ENCODE measurements at regions not wholly inside any gene's neighbourhood (a gene's known extent, or its start where the extent isn't known, plus 50 kb on each side); places are given as distances from the start of the nearest gene placed in this dataset.

DNA sequence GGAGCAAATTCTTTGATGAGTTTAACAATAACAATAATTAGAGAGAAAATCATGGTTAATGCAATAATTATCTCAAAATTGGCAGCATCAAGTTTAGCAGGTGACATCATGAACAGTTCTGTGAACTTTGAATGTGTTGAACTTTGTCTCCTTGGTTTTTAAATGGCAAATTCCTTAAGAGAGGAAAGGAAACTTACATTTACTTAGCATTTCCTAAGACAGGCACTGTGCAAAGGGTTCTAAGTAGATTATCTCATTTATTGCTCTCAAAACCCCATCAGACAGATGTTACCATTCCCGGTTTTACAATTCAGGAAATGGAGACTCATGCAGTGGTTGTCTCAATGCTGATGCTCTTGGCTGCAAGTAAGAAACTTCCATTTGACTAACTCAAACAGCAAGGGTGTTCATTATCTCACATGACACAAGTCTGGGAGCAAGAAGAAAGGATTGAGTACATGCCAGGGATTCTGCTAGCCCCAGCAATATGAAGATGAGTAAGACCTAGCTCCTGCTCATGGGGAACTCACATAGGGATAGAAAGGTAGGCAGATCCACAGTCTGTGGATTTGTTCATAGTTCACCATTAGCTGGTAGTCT lies 81.3 kb upstream of the ITGA6 start:
- DNase-seq (ENCODE audit: low spot score) = no peak
- 62% methylated on average over 1 of the region's 1 CpG for WGBS (ENCODE audit: low lambda C conversion rate, missing lambda C conversion rate)
- H2AFZ ChIP-seq = no peak overlapping the region
- H3K4me2 ChIP-seq = no peak overlapping the region
- no peak overlapping the region for H3K27ac ChIP-seq
- no peaks in the 10 kb centered on the region for H3K36me3 ChIP-seq (replicated peaks; ENCODE audit: insufficient read depth, low read depth)
- TF ChIP-seq, protein P1, sequence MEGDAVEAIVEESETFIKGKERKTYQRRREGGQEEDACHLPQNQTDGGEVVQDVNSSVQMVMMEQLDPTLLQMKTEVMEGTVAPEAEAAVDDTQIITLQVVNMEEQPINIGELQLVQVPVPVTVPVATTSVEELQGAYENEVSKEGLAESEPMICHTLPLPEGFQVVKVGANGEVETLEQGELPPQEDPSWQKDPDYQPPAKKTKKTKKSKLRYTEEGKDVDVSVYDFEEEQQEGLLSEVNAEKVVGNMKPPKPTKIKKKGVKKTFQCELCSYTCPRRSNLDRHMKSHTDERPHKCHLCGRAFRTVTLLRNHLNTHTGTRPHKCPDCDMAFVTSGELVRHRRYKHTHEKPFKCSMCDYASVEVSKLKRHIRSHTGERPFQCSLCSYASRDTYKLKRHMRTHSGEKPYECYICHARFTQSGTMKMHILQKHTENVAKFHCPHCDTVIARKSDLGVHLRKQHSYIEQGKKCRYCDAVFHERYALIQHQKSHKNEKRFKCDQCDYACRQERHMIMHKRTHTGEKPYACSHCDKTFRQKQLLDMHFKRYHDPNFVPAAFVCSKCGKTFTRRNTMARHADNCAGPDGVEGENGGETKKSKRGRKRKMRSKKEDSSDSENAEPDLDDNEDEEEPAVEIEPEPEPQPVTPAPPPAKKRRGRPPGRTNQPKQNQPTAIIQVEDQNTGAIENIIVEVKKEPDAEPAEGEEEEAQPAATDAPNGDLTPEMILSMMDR (IDR thresholded peaks at IDR 0.05; ENCODE audit: poor library complexity) = no peak
- TF ChIP-seq EZH2phosphoT487 (IDR thresholded peaks at IDR 0.05; ENCODE audit: low read depth, severe bottlenecking, unreplicated experiment) = no peak
- no peak for TF ChIP-seq EZH2 (IDR thresholded peaks at IDR 0.05; ENCODE audit: borderline replicate concordance)
- no peak overlapping the region for H3K4me3 ChIP-seq
- H3K9me2 ChIP-seq (replicated peaks; ENCODE audit: insufficient read depth) = no peaks in the 10 kb centered on the region
- no peaks in the 10 kb centered on the region for H3K9me3 ChIP-seq (ENCODE audit: low read depth)
- H4K20me1 ChIP-seq (ENCODE audit: insufficient read depth, poor library complexity, severe bottlenecking) = no peaks in the 10 kb centered on the region
- no peaks in the 10 kb centered on the region for H3K79me2 ChIP-seq
- peaks cover 9% of the 10 kb centered on the region for H3K4me1 ChIP-seq (ENCODE audit: insufficient read depth)
- H3K27me3 ChIP-seq = no peaks in the 10 kb centered on the region

DNA sequence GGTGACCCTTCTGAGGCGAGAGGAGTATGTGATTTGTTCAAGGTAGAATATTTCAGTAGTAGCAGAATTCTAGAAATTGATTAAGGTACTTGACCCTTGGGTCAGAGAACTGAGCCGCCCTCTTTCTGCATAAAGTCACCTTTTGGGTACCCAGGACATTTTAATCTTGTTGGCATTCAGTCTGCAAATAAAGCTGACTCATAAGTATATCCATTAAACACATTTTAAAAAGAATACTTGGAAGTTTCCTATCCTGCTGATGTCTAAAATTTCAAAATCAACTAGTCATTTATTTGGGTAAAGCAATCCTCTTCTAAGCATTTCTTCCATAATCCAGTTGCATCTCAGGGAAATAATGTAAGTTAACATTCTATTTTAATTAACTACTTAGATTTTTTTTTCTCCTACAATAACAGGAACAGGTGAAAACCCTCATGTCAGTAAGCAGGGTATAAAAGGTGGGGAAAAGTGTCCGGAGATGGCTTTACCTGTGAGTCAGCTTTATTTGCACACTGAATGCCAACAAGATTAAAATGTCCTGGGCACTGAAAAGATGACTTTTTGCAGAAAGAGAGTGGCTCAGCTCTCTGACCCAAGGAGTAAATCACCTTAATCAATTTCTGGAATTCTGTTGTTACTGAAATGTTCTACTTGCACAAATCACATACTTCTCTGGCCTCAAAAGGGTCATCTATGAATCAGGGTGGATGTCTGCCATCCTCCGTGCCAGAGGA lies 78.7 kb upstream of the ITGA6 start:
- Histone ChIP-seq H3K27ac (no peak overlapping the region), H3K36me3 (replicated peaks; ENCODE audit: insufficient read depth, low read depth) (no peaks in the 10 kb centered on the region), H2AFZ (no peak overlapping the region), H3K9me3 (ENCODE audit: low read depth) (no peaks in the 10 kb centered on the region), H3K27me3 (no peaks in the 10 kb centered on the region), H3K4me1 (ENCODE audit: insufficient read depth) (no peaks in the 10 kb centered on the region), H4K20me1 (ENCODE audit: insufficient read depth, poor library complexity, severe bottlenecking) (no peaks in the 10 kb centered on the region), H3K79me2 (no peaks in the 10 kb centered on the region), H3K9me2 (replicated peaks; ENCODE audit: insufficient read depth) (no peaks in the 10 kb centered on the region), H3K4me3 (no peak overlapping the region), H3K4me2 (no peak overlapping the region)
- DNase-seq (ENCODE audit: low spot score) = no peak
- TF ChIP-seq, protein P1 (IDR thresholded peaks at IDR 0.05; ENCODE audit: poor library complexity) = no peak
- TF ChIP-seq EZH2 (IDR thresholded peaks at IDR 0.05; ENCODE audit: borderline replicate concordance) (no peak), EZH2phosphoT487 (IDR thresholded peaks at IDR 0.05; ENCODE audit: low read depth, severe bottlenecking, unreplicated experiment) (no peak)
- 77% methylated on average over 4 of the region's 4 CpGs for WGBS (ENCODE audit: low lambda C conversion rate, missing lambda C conversion rate)

DNA sequence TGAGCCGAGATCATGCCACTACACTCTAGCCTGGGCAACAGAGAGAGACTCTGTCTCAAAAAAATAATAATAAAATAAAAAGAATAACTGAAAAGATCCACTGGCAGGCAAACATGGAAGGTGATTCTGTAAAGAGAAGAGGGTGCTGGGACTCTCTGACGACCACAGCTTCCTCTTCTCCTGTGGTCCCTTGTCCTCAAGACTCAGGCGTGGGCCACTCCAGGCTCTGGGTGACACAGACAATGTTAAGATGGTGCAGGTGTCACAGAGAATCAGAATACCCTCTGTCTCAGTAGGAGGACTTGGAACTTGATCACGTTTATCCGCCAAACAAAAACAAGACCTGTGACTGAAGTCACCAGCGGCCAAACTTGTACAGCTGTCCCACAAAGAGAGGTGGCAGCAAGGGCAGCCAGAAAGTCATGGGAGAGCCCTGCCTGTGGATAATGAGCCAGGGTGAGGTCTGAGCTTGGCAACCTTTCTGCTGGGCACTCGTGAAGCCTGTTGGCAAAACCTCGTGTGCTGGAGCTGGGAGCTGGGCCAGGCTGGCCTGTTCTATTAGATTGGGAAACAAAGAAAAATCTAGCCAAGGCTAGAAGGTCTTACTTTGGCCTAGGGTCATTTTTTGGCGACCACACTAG lies 76.4 kb upstream of the ITGA6 start:
- Histone ChIP-seq H4K20me1 (ENCODE audit: insufficient read depth, poor library complexity, severe bottlenecking) (no peaks in the 10 kb centered on the region), H3K36me3 (replicated peaks; ENCODE audit: insufficient read depth, low read depth) (no peaks in the 10 kb centered on the region), H3K27me3 (no peaks in the 10 kb centered on the region), H3K79me2 (no peaks in the 10 kb centered on the region), H3K4me1 (ENCODE audit: insufficient read depth) (no peaks in the 10 kb centered on the region), H3K9me3 (ENCODE audit: low read depth) (no peaks in the 10 kb centered on the region), H3K4me2 (no peak overlapping the region), H3K9me2 (replicated peaks; ENCODE audit: insufficient read depth) (no peaks in the 10 kb centered on the region), H2AFZ (no peak overlapping the region), H3K27ac (no peak overlapping the region), H3K4me3 (no peak overlapping the region)
- WGBS (ENCODE audit: low lambda C conversion rate, missing lambda C conversion rate) = 91% methylated on average over 9 of the region's 9 CpGs
- DNase-seq (ENCODE audit: low spot score) = no peak
- TF ChIP-seq EZH2 (IDR thresholded peaks at IDR 0.05; ENCODE audit: borderline replicate concordance) = no peak
- TF ChIP-seq EZH2phosphoT487 (IDR thresholded peaks at IDR 0.05; ENCODE audit: low read depth, severe bottlenecking, unreplicated experiment) = no peak
- TF ChIP-seq, protein P1 (IDR thresholded peaks at IDR 0.05; ENCODE audit: poor library complexity) = no peak
